Endothelial cell of umbilical vein (primary cell): ENCODE measurements at regions not wholly inside any gene's neighbourhood (a gene's known extent, or its start where the extent isn't known, plus 50 kb on each side); places are given as distances from the start of the nearest gene placed in this dataset.

Experiments
- BruUV-seq: library from RNA; stranded (reverse); fragments of 400-500 nt; replicated peaks from 2 replicates; lab custom pipeline; 2021; lab: Mats Ljungman, UMichigan
- CTCF ChIA-PET: fragments of 300-600, 350-600 bp; sonication (Branson Sonifier 250); formaldehyde crosslinking; loops from one replicate; lab custom pipeline; 2021; ENCODE audit warnings: antibody characterized with exemption, inconsistent platforms; lab: Charles Lee
- POLR2A ChIA-PET: fragments of 300-600, 350-600 bp; sonication (Branson Sonifier 250); formaldehyde crosslinking; loops from one replicate; lab custom pipeline; 2021; ENCODE audit warnings: antibody characterized with exemption, inconsistent platforms; lab: Charles Lee
- DNase-seq: peaks from one replicate; pipeline ENCODE4 v3.0.0-alpha.2; 2011; ENCODE audit warnings: low read depth, low spot score
- FAIRE-seq: peaks from 2 replicates; lab custom pipeline; 2011; peaks lifted over from hg19 to GRCh38; lab: Jason Lieb, UNC
- H2AFZ ChIP-seq: 2 replicates; pipeline ENCODE4 v1.6.0; 2012; ENCODE audit warnings: low read depth, low read length, control low read depth, inconsistent platforms
- H3K27ac ChIP-seq: 2 replicates; pipeline ENCODE4 v1.5.1; 2011; ENCODE audit warnings: low read depth, mild to moderate bottlenecking, control low read depth, low read length, moderate library complexity; ENCODE audit not compliant: insufficient read depth
- H3K27me3 ChIP-seq, 2 experiments: 2 replicates each; pipeline versions ENCODE4 v1.6.0 to v1.6.1; 2011; ENCODE audit warnings: low read length in 2 of 2, mixed read lengths in 1 of 2; ENCODE audit not compliant: control insufficient read depth in 2 of 2, insufficient read depth in 2 of 2
- H3K36me3 ChIP-seq, 2 experiments: 2 replicates in 1 of 2; 3 replicates in 1 of 2; pipeline ENCODE4 v1.5.1; 2011; ENCODE audit warnings: low read length in 2 of 2, mild to moderate bottlenecking in 1 of 2, moderate library complexity in 1 of 2; ENCODE audit not compliant: control insufficient read depth in 2 of 2, insufficient read depth in 2 of 2; ENCODE audit errors: extremely low read depth in 1 of 2
- H3K4me1 ChIP-seq: 3 replicates; pipeline ENCODE4 v1.5.1; 2011; ENCODE audit warnings: mild to moderate bottlenecking, low read length; ENCODE audit not compliant: control insufficient read depth, insufficient read depth; ENCODE audit errors: extremely low read depth
- H3K4me2 ChIP-seq: 2 replicates; pipeline ENCODE4 v1.6.1; 2011; ENCODE audit warnings: low read length, control low read depth, mixed read lengths; ENCODE audit not compliant: insufficient read depth
- H3K4me3 ChIP-seq, 3 experiments: fragments of 200-600 bp in 1 of 3; sonication (generic), shearing (Covaris generic) in 1 of 3; replicated peaks in 1 of 3; 2 replicates each; pipeline ENCODE4 v1.5.1; 2011 to 2016; ENCODE audit warnings: control low read depth in 3 of 3, low read length in 3 of 3, mild to moderate bottlenecking in 2 of 3, inconsistent platforms in 1 of 3, low read depth in 1 of 3, moderate library complexity in 1 of 3; ENCODE audit not compliant: insufficient read depth in 1 of 3
- H3K79me2 ChIP-seq: 2 replicates; pipeline ENCODE4 v1.6.0; 2012; ENCODE audit warnings: low read length, inconsistent platforms; ENCODE audit not compliant: control insufficient read depth, insufficient read depth
- H3K9ac ChIP-seq: replicated peaks from 2 replicates; pipeline ENCODE3; 2011; ENCODE audit warnings: low read length, control low read depth; ENCODE audit not compliant: insufficient read depth; ENCODE audit errors: extremely low read depth
- H3K9me1 ChIP-seq: replicated peaks from 3 replicates; pipeline ENCODE4 v1.6.0; 2011; ENCODE audit warnings: mild to moderate bottlenecking, low read length; ENCODE audit not compliant: control insufficient read depth, insufficient read depth; ENCODE audit errors: extremely low read depth
- H3K9me3 ChIP-seq: replicated peaks from 2 replicates; pipeline ENCODE4 v1.5.1; 2012; ENCODE audit warnings: low read length, inconsistent platforms; ENCODE audit not compliant: control insufficient read depth, insufficient read depth
- H4K20me1 ChIP-seq: replicated peaks from 2 replicates; pipeline ENCODE3; 2011; ENCODE audit warnings: mild to moderate bottlenecking, low read length; ENCODE audit not compliant: control insufficient read depth, insufficient read depth; ENCODE audit errors: extremely low read depth
- CTCF ChIP-seq, 2 donors: IDR thresholded peaks; 1 replicate in 1 of 2; 2 replicates in 1 of 2; pipeline ENCODE4 v1.5.1; 2011; ENCODE audit warnings: low read length in 2 of 2, mild to moderate bottlenecking in 2 of 2, moderate library complexity in 2 of 2, control low read depth in 1 of 2, inconsistent platforms in 1 of 2, low read depth in 1 of 2; ENCODE audit not compliant: insufficient read depth in 1 of 2; ENCODE audit errors: extremely low read depth in 1 of 2
- EZH2 ChIP-seq: IDR thresholded peaks from 2 replicates; pipeline ENCODE4 v1.6.1; 2012; ENCODE audit warnings: borderline replicate concordance, low read depth, mild to moderate bottlenecking, moderate library complexity, low read length, inconsistent platforms; ENCODE audit not compliant: severe bottlenecking
- FOS ChIP-seq: IDR thresholded peaks from 2 replicates; pipeline ENCODE4 v1.6.1; 2011; ENCODE audit warnings: mild to moderate bottlenecking, low read length, moderate library complexity, borderline replicate concordance; ENCODE audit not compliant: insufficient read depth
- GATA2 ChIP-seq: IDR thresholded peaks from 2 replicates; pipeline ENCODE4 v1.7.0; 2011; ENCODE audit warnings: low read depth, mild to moderate bottlenecking, moderate library complexity, mixed read lengths, low read length; ENCODE audit not compliant: insufficient read length, insufficient read depth
- JUN ChIP-seq: IDR thresholded peaks from 2 replicates; pipeline ENCODE4 v1.6.1; 2011; ENCODE audit warnings: borderline replicate concordance, low read depth; ENCODE audit not compliant: insufficient read length, insufficient read depth
- MAX ChIP-seq: IDR thresholded peaks from 2 replicates; pipeline ENCODE4 v1.6.1; 2011; ENCODE audit not compliant: insufficient read depth, insufficient read length
- MYC ChIP-seq: IDR thresholded peaks from one replicate; pipeline ENCODE4 v1.6.1; 2011; ENCODE audit warnings: mild to moderate bottlenecking, low read depth, low read length
- POLR2A ChIP-seq: IDR thresholded peaks from 2 replicates; pipeline ENCODE4 v1.6.1; 2012; ENCODE audit warnings: low read depth, mild to moderate bottlenecking, control low read depth, low read length
- POLR2AphosphoS5 ChIP-seq: IDR thresholded peaks from 2 replicates; pipeline ENCODE4 v1.6.1; 2012; ENCODE audit warnings: low read depth, mild to moderate bottlenecking, control low read depth, low read length, moderate library complexity; ENCODE audit not compliant: insufficient read depth
- dilution Hi-C: fragments of 300-500 bp; cut with MboI; formaldehyde crosslinking; loops from one replicate; pipeline ENCODE4 v1.15.0; 2019; ENCODE audit warnings: low sequenced_read_pairs; ENCODE audit not compliant: extremely low pct_ligation_motif_present
- intact Hi-C: fragments of 100-400 bp; cut with micrococcal nuclease; formaldehyde crosslinking; loops from one replicate; pipeline ENCODE4 v1.10.0; 2022

GRCh38 chr13:59392328-59392727 lies 771.4 kb downstream of the DIAPH3 start:
- no peak overlapping the region for H3K4me2 ChIP-seq
- no peak overlapping the region for H3K4me3 ChIP-seq
- no peaks in the 10 kb centered on the region for H3K9me3 ChIP-seq
- H3K9ac ChIP-seq = no peak overlapping the region
- POLR2A ChIA-PET = no interaction called here
- no peaks in the 10 kb centered on the region for H3K27me3 ChIP-seq
- no peaks in the 10 kb centered on the region for H3K9me1 ChIP-seq
- BruUV-seq = no TSS peak
- H2AFZ ChIP-seq = no peak overlapping the region
- no peak for FAIRE-seq
- CTCF ChIA-PET = interaction anchor here (0.7 to 6.4 kb wide), 44 partner anchors 9 to 1768 kb away, joined by 3 to 129 read pairs (median 4); no protein-coding TSS in a partner anchor
- intact Hi-C loops = loop anchor here (5.0 to 10.0 kb wide), 3 partner anchors 380 to 1758 kb away; partner anchors contain the start of gene PCDH17
- peaks cover 17% of the 10 kb centered on the region for H3K4me1 ChIP-seq
- H4K20me1 ChIP-seq = no peaks in the 10 kb centered on the region
- H3K27ac ChIP-seq = no peak overlapping the region
- no peaks in the 10 kb centered on the region for H3K36me3 ChIP-seq
- no peak for DNase-seq
- no peak for TF ChIP-seq EZH2
- no peak for TF ChIP-seq POLR2AphosphoS5
- TF ChIP-seq JUN = no peak
- no peak for TF ChIP-seq CTCF (IDR thresholded peaks at IDR 0.05; ENCODE audit: extremely low read depth in 1 of 2, insufficient read depth in 1 of 2, low read depth in 1 of 2, low read length in 2 of 2)
- TF ChIP-seq FOS = no peak
- no peak for TF ChIP-seq MAX
- no peak for TF ChIP-seq POLR2A
- no peak for TF ChIP-seq GATA2
- TF ChIP-seq MYC = no peak
- no peaks in the 10 kb centered on the region for H3K79me2 ChIP-seq
- dilution Hi-C loops = no loop called here
